ENCODE measurements at regions not wholly inside any gene's neighbourhood (a gene's known extent, or its start where the extent isn't known, plus 50 kb on each side); places are given as distances from the start of the nearest gene placed in this dataset.

- ChIA-PET POLR2A (no interaction called here), CTCF (no interaction called here)
- TF ChIP-seq GRHL2 (CRISPR knock-in tag; IDR thresholded peaks at IDR 0.05; ENCODE audit: insufficient replicate concordance, severe bottlenecking) (no peak), ZBTB21 (CRISPR knock-in tag; IDR thresholded peaks at IDR 0.05; ENCODE audit: borderline replicate concordance) (no peak), SMAD3 (CRISPR knock-in tag; IDR thresholded peaks at IDR 0.05; ENCODE audit: borderline replicate concordance) (no peak), TEAD1 (CRISPR knock-in tag; IDR thresholded peaks at IDR 0.05) (no peak), MLX (CRISPR knock-in tag; IDR thresholded peaks at IDR 0.05) (no peak)
- no peak for ATAC-seq
- H3K4me1 Mint-ChIP-seq: no peaks in the 10 kb centered on the region
- H3K4me3 Mint-ChIP-seq: no peak overlapping the region
- peaks cover 13% of the 10 kb centered on the region for H3K9me3 Mint-ChIP-seq
- H3K27me3 Mint-ChIP-seq (ENCODE audit: low read depth): no peaks in the 10 kb centered on the region; the same call in 1 of the 2 replicates
- no peak for DNase-seq (ENCODE audit: low spot score)
- H3K36me3 Mint-ChIP-seq: no peaks in the 10 kb centered on the region
- no peak overlapping the region for H3K27ac Mint-ChIP-seq
Measured at GRCh38 chr17:71878271-71878670, 242.5 kb upstream of the SOX9 start.

GRCh38 chr17:71878998-71879397, 241.8 kb upstream of the SOX9 start:
- POLR2A ChIA-PET: no interaction called here
- Mint-ChIP-seq H3K4me1 (no peaks in the 10 kb centered on the region), H3K27ac (no peak overlapping the region)

More at GRCh38 chr17:71878998-71879397, 241.8 kb upstream of the SOX9 start:
- TF ChIP-seq CTCF (IDR thresholded peaks at IDR 0.05) (no peak), CREB1 (CRISPR knock-in tag; IDR thresholded peaks at IDR 0.05) (no peak), TEAD4 (CRISPR knock-in tag; IDR thresholded peaks at IDR 0.05) (no peak), NFATC4 (CRISPR knock-in tag; IDR thresholded peaks at IDR 0.05) (no peak), MYBL2 (CRISPR knock-in tag; IDR thresholded peaks at IDR 0.05) (no peak), ZNF317 (CRISPR knock-in tag; IDR thresholded peaks at IDR 0.05; ENCODE audit: borderline replicate concordance, low read depth) (no peak), SMAD3 (CRISPR knock-in tag; IDR thresholded peaks at IDR 0.05; ENCODE audit: borderline replicate concordance) (no peak), IRF1 (CRISPR knock-in tag; IDR thresholded peaks at IDR 0.05) (no peak), HMGXB4 (CRISPR knock-in tag; IDR thresholded peaks at IDR 0.05) (no peak), MXD4 (CRISPR knock-in tag; IDR thresholded peaks at IDR 0.05; ENCODE audit: borderline replicate concordance) (no peak), IRF2 (CRISPR knock-in tag; IDR thresholded peaks at IDR 0.05; ENCODE audit: borderline replicate concordance, low read depth) (no peak), GTF2I (CRISPR knock-in tag; conservative IDR thresholded peaks at IDR 0.05) (no peak), KAT7 (CRISPR knock-in tag; IDR thresholded peaks at IDR 0.05; ENCODE audit: borderline replicate concordance) (no peak), ZNF425 (CRISPR knock-in tag; conservative IDR thresholded peaks at IDR 0.05) (no peak), JAZF1 (CRISPR knock-in tag; IDR thresholded peaks at IDR 0.05) (no peak), HMGA2 (CRISPR knock-in tag; IDR thresholded peaks at IDR 0.05) (no peak), E2F4 (CRISPR knock-in tag; IDR thresholded peaks at IDR 0.05; ENCODE audit: borderline replicate concordance, low read depth) (no peak), ZNF396 (CRISPR knock-in tag; IDR thresholded peaks at IDR 0.05; ENCODE audit: borderline replicate concordance) (no peak), ZSCAN18 (CRISPR knock-in tag; IDR thresholded peaks at IDR 0.05) (no peak)
- no peaks in the 10 kb centered on the region; the same call in 1 of the 2 replicates for H3K27me3 Mint-ChIP-seq (ENCODE audit: low read depth)
- H3K4me3 Mint-ChIP-seq: no peak overlapping the region
- H3K9me3 Mint-ChIP-seq: peaks cover 13% of the 10 kb centered on the region
- H3K36me3 Mint-ChIP-seq: no peaks in the 10 kb centered on the region
- no peak for ATAC-seq
- no peak for DNase-seq (ENCODE audit: low spot score)
- CTCF ChIA-PET: no interaction called here
